GM12865 (cell line): ENCODE measurements at regions not wholly inside any gene's neighbourhood (a gene's known extent, or its start where the extent isn't known, plus 50 kb on each side); places are given as distances from the start of the nearest gene placed in this dataset.

ENCODE experiments used
- DNase-seq: peaks from one replicate; pipeline ENCODE4 v3.0.0; 2010; ENCODE audit warnings: low read depth
- H3K4me3 ChIP-seq: 2 replicates; pipeline ENCODE4 v1.5.1; 2011; ENCODE audit warnings: mild to moderate bottlenecking, low read depth, low read length, control low read depth
- CTCF ChIP-seq: IDR thresholded peaks from 2 replicates; pipeline ENCODE4 v1.5.1; 2011; ENCODE audit warnings: low read length, control low read depth, low read depth, inconsistent platforms; ENCODE audit not compliant: insufficient read depth; ENCODE audit errors: missing control alignments

- no peak for TF ChIP-seq CTCF
- DNase-seq = peak; percentile 6
- no peak overlapping the region for H3K4me3 ChIP-seq
These were observed 61.6 kb upstream of the CD99 start for GRCh38 chrX:2629316-2630007.

GRCh38 chrX:2628751-2629315, 62.3 kb upstream of the CD99 start:
- H3K4me3 ChIP-seq = no peak overlapping the region
- peak; percentile 10 for DNase-seq
- TF ChIP-seq CTCF = no peak

- DNase-seq = peak; percentile 68
- H3K4me3 ChIP-seq = no peak overlapping the region
- peak; percentile 53 for TF ChIP-seq CTCF
These were observed 63.7 kb upstream of the CD99 start for GRCh38 chrX:2627272-2627867.

GRCh38 chrX:2626750-2627149, 64.3 kb upstream of the CD99 start:
- no peak for TF ChIP-seq CTCF
- DNase-seq = no peak
- no peak overlapping the region for H3K4me3 ChIP-seq

GRCh38 chrX:2620576-2620975, 70.5 kb upstream of the CD99 start:
- H3K4me3 ChIP-seq = no peak overlapping the region
- no peak for DNase-seq
- TF ChIP-seq CTCF = no peak

GRCh38 chrX:2618516-2618915, 72.6 kb upstream of the CD99 start:
- no peak overlapping the region for H3K4me3 ChIP-seq
- TF ChIP-seq CTCF = no peak
- DNase-seq = no peak
